ENCODE measurements at regions not wholly inside any gene's neighbourhood (a gene's known extent, or its start where the extent isn't known, plus 50 kb on each side); places are given as distances from the start of the nearest gene placed in this dataset.
"Not testable (repeated sequence)": the region's sequence is repeated elsewhere in the genome, so short reads cannot be mapped to it uniquely, and the experiment has no call there.

GRCh38 chr2:20499387-20499786, 52.5 kb downstream of the RHOB start:
- no peak overlapping the region for H3K4me3 ChIP-seq
- no peak overlapping the region for H3K27ac ChIP-seq

GRCh38 chr2:20501974-20502373, 55.1 kb downstream of the RHOB start:
- peak overlapping the region in 2 of 21 experiments; percentile 22 to 36 for H3K27ac ChIP-seq
- no peak overlapping the region for H3K4me3 ChIP-seq

- not testable (repeated sequence) for H3K4me3 ChIP-seq, H3K27ac ChIP-seq
Observed at GRCh38 chr2:20502496-20502895, 55.6 kb downstream of the RHOB start.

GRCh38 chr2:20504174-20504573, 57.3 kb downstream of the RHOB start:
- H3K4me3 ChIP-seq: no peak overlapping the region
- no peak overlapping the region for H3K27ac ChIP-seq

GRCh38 chr2:20506201-20506685, 59.4 kb downstream of the RHOB start:
- Histone ChIP-seq H3K27ac (peak overlapping the region in 1 of 21 experiments; percentile 67), H3K4me3 (no peak overlapping the region)

GRCh38 chr2:20507166-20507692, 60.4 kb downstream of the RHOB start:
- Histone ChIP-seq H3K27ac (peak overlapping the region in 1 of 21 experiments; percentile 59), H3K4me3 (no peak overlapping the region)

- no peak overlapping the region for H3K4me3 ChIP-seq
- peak overlapping the region in 1 of 21 experiments; percentile 59 for H3K27ac ChIP-seq
Observed at GRCh38 chr2:20507711-20508110, 60.8 kb downstream of the RHOB start.

- no peak overlapping the region for H3K4me3 ChIP-seq
- peak overlapping the region in 12 of 21 experiments; percentile 34 to 78 (median 58) for H3K27ac ChIP-seq
Observed at GRCh38 chr2:20509301-20509769, 62.5 kb downstream of the RHOB start.

GRCh38 chr2:20509770-20510490, 63.1 kb downstream of the RHOB start:
- H3K27ac ChIP-seq: peak overlapping the region in 17 of 21 experiments; percentile 20 to 78 (median 58)
- H3K4me3 ChIP-seq: no peak overlapping the region

- Histone ChIP-seq H3K27ac (peak overlapping the region in 2 of 21 experiments; percentile 63 to 74), H3K4me3 (no peak overlapping the region)
Observed at GRCh38 chr2:20511130-20511529, 64.3 kb downstream of the RHOB start.

GRCh38 chr2:20512061-20512605, 65.3 kb downstream of the RHOB start:
- no peak overlapping the region for H3K4me3 ChIP-seq
- no peak overlapping the region for H3K27ac ChIP-seq

- H3K4me3 ChIP-seq: no peak overlapping the region
- peak overlapping the region in 2 of 21 experiments; percentile 5 to 34 for H3K27ac ChIP-seq
Observed at GRCh38 chr2:20513946-20514345, 67.1 kb downstream of the RHOB start.

- Histone ChIP-seq H3K4me3 (no peak overlapping the region), H3K27ac (peak overlapping the region in 7 of 21 experiments; percentile 18 to 66 (median 45))
Observed at GRCh38 chr2:20514596-20515269, 67.9 kb downstream of the RHOB start.

- no peak overlapping the region for H3K4me3 ChIP-seq
- peak overlapping the region in 10 of 21 experiments; percentile 8 to 68 (median 38) for H3K27ac ChIP-seq
Observed at GRCh38 chr2:20515290-20516220, 68.7 kb downstream of the RHOB start.

- Histone ChIP-seq H3K4me3 (no peak overlapping the region), H3K27ac (peak overlapping the region in 8 of 21 experiments; percentile 8 to 69 (median 50))
Observed at GRCh38 chr2:20516291-20516645, 69.4 kb downstream of the RHOB start.

- H3K27ac ChIP-seq: peak overlapping the region in 9 of 21 experiments; percentile 8 to 69 (median 53)
- H3K4me3 ChIP-seq: no peak overlapping the region
Observed at GRCh38 chr2:20516646-20517341, 69.9 kb downstream of the RHOB start.

- no peak overlapping the region for H3K4me3 ChIP-seq
- no peak overlapping the region for H3K27ac ChIP-seq
Observed at GRCh38 chr2:20519309-20519708, 72.4 kb downstream of the RHOB start.

- H3K4me3 ChIP-seq: no peak overlapping the region
- H3K27ac ChIP-seq: no peak overlapping the region
Observed at GRCh38 chr2:20520128-20520527, 73.3 kb downstream of the RHOB start.

GRCh38 chr2:20521193-20521592, 74.3 kb downstream of the RHOB start:
- no peak overlapping the region for H3K4me3 ChIP-seq
- no peak overlapping the region for H3K27ac ChIP-seq
